Stomach (tissue), 8 donors: ENCODE measurements at regions not wholly inside any gene's neighbourhood (a gene's known extent, or its start where the extent isn't known, plus 50 kb on each side); places are given as distances from the start of the nearest gene placed in this dataset.

ENCODE experiments used
- DNase-seq, 2 donors: peaks; one replicate each; pipeline versions ENCODE4 v3.0.0 to v3.0.0-alpha.2; 2013 to 2019
- H3K27ac ChIP-seq, 5 donors: fragments of 200-600 bp in 4 of 5; sonication (generic) in 4 of 5; one replicate each; pipeline ENCODE4 v1.5.1; 2013 to 2019; ENCODE audit warnings: mild to moderate bottlenecking in 1 of 5, moderate library complexity in 1 of 5
- H3K27me3 ChIP-seq, 3 donors: fragments of 200-600 bp; sonication (generic); one replicate each; pipeline ENCODE4 v1.5.1; 2017 to 2019; ENCODE audit warnings: mixed run types in 1 of 3
- H3K36me3 ChIP-seq, 4 donors: fragments of 200-600 bp; sonication (generic); 1 replicate in 3 of 4; 2 replicates in 1 of 4; pipeline ENCODE4 v1.5.1; 2016 to 2019
- H3K4me1 ChIP-seq, 4 donors: fragments of 200-600 bp; sonication (generic); one replicate each; pipeline ENCODE4 v1.5.1; 2016 to 2019
- H3K4me3 ChIP-seq, 4 donors: fragments of 200-600 bp; sonication (generic) in 3 of 4; one replicate each; pipeline ENCODE4 v1.5.1; 2016 to 2019; ENCODE audit warnings: mild to moderate bottlenecking in 1 of 4
- H3K9me3 ChIP-seq, 4 donors: fragments of 200-600 bp; sonication (generic); one replicate each; pipeline ENCODE4 v1.5.1; 2016 to 2019
- EP300 ChIP-seq: sonication (generic); formaldehyde crosslinking; IDR thresholded peaks from one replicate; pipeline ENCODE4 v1.6.1; 2017; ENCODE audit warnings: antibody characterized with exemption
- POLR2A ChIP-seq, 4 donors: fragments of 450-650 bp; IDR thresholded peaks; one replicate each; pipeline ENCODE4 v1.6.1; 2016; ENCODE audit warnings: antibody characterized with exemption in 4 of 4, control low read depth in 2 of 4, mild to moderate bottlenecking in 1 of 4, moderate library complexity in 1 of 4
- POLR2AphosphoS5 ChIP-seq, 3 donors: sonication (generic); formaldehyde crosslinking; IDR thresholded peaks; one replicate each; pipeline ENCODE4 v1.6.1; 2016; ENCODE audit warnings: antibody characterized with exemption in 3 of 3
- WGBS, 5 donors: extraction: QIAGEN DNeasy Blood & Tissue Kit in 3 of 5; methylation state at CpG; one replicate each; pipeline versions ENCODE4 v1.1.5 to v1.1.7; 2013 to 2018; 5-methylcytosine and 5-hydroxymethylcytosine counted together
- intact Hi-C: fragments of 100-400 bp; cut with DNase I; formaldehyde crosslinking; loops from one replicate; pipeline ENCODE4 v1.15.1; 2023; ENCODE audit warnings: low total_unique reads
- TF ChIP-seq, protein P1 (sequence below), 7 experiments: fragments of 450-650 bp in 4 of 7; fragments of 200-600 bp in 3 of 7; sonication (generic) in 3 of 7; IDR thresholded peaks; one replicate each; pipeline ENCODE4 v1.5.1; 2016 to 2019; ENCODE audit warnings: antibody characterized with exemption in 7 of 7, control low read depth in 2 of 7, mild to moderate bottlenecking in 1 of 7
- donor health status: healthy with polysubstance abuse.
- donor health status: Bipolar disorder and iron deficiency.
- donor health status: healthy.

DNA sequence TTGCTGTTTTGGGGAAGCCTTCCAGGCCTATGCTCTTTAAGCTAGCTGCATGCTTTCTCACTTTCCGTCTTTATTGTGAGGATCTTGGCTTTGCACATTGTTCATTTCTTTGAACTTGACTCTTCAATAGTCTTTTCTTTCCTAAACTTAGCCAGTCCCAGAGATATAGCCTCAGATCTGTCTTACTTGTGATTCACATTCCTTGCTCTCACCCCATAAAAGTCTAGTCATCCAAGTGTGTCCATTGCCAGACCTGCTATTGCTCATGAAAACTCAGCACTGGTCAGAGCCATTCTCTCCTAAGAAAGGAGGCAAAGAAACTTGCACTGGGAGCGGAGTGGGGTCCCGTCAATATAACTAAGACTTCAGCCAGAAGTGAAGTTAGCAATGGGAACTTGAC, 275.0 kb upstream of the CTSO start:
- DNase-seq, result no peak
- Histone ChIP-seq H3K27ac (no peak overlapping the region), H3K4me3 (no peak overlapping the region), H3K9me3 (no peaks in the 10 kb centered on the region), H3K36me3 (no peaks in the 10 kb centered on the region), H3K27me3 (no peaks in the 10 kb centered on the region), H3K4me1 (no peaks in the 10 kb centered on the region)
- no peak for TF ChIP-seq POLR2AphosphoS5 (IDR thresholded peaks at IDR 0.05)
- TF ChIP-seq EP300, result no peak
- no peak for TF ChIP-seq POLR2A (IDR thresholded peaks at IDR 0.05)
- TF ChIP-seq, protein P1, sequence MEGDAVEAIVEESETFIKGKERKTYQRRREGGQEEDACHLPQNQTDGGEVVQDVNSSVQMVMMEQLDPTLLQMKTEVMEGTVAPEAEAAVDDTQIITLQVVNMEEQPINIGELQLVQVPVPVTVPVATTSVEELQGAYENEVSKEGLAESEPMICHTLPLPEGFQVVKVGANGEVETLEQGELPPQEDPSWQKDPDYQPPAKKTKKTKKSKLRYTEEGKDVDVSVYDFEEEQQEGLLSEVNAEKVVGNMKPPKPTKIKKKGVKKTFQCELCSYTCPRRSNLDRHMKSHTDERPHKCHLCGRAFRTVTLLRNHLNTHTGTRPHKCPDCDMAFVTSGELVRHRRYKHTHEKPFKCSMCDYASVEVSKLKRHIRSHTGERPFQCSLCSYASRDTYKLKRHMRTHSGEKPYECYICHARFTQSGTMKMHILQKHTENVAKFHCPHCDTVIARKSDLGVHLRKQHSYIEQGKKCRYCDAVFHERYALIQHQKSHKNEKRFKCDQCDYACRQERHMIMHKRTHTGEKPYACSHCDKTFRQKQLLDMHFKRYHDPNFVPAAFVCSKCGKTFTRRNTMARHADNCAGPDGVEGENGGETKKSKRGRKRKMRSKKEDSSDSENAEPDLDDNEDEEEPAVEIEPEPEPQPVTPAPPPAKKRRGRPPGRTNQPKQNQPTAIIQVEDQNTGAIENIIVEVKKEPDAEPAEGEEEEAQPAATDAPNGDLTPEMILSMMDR (IDR thresholded peaks at IDR 0.05), result no peak
- 70 to 93% (median 79%) methylated on average over 3 of the region's 3 CpGs for WGBS, 5 donors
- intact Hi-C loops, result no loop called here

DNA sequence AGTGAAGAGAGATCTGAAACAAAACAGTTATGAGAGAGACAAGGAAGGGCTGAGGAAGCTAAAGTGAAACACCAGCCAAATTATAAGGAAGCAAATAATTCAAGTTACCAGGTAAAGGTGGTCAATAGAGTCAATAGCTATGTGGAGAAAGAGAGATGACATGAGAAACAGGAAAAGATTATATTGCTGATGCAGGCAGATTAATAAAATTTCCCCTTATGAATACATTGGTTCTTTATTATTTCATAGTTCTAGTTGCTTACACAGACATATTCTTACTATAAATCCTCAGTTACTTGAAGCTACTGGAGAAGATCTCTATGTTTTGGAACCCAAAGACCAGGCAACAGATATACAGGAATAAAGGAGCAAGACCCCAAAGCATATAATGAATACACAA, 273.7 kb upstream of the CTSO start:
- H3K27ac ChIP-seq, result no peak overlapping the region
- no peak overlapping the region for H3K4me3 ChIP-seq
- intact Hi-C loops, result no loop called here
- no peak for DNase-seq
- no peaks in the 10 kb centered on the region for H3K36me3 ChIP-seq
- no peaks in the 10 kb centered on the region for H3K4me1 ChIP-seq
- H3K27me3 ChIP-seq, result no peaks in the 10 kb centered on the region
- TF ChIP-seq EP300, result no peak
- TF ChIP-seq, protein P1 (IDR thresholded peaks at IDR 0.05), result no peak
- TF ChIP-seq POLR2AphosphoS5 (IDR thresholded peaks at IDR 0.05), result no peak
- no peak for TF ChIP-seq POLR2A (IDR thresholded peaks at IDR 0.05)
- H3K9me3 ChIP-seq, result no peaks in the 10 kb centered on the region

DNA sequence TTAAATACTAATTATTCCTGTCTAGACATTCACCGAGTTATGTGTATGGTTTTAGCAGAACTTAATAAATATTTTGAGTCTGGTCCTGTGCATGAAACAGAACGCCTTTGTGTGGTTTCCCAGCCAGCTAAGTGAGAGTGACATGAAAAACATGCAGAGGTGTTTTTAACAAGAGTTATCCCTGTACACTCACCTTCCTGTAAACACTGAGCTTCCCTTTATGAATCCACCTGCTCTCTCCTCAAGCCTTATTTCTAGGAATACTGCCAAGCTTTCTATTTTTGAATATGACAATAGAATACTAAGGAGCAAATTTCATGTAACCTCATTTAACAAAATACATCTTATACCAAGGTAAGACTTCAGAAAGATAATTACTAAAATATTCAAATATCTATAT, 270.3 kb upstream of the CTSO start:
- TF ChIP-seq, protein P1 (IDR thresholded peaks at IDR 0.05), result no peak
- TF ChIP-seq EP300 (no peak), POLR2A (IDR thresholded peaks at IDR 0.05) (no peak), POLR2AphosphoS5 (IDR thresholded peaks at IDR 0.05) (no peak)

DNA sequence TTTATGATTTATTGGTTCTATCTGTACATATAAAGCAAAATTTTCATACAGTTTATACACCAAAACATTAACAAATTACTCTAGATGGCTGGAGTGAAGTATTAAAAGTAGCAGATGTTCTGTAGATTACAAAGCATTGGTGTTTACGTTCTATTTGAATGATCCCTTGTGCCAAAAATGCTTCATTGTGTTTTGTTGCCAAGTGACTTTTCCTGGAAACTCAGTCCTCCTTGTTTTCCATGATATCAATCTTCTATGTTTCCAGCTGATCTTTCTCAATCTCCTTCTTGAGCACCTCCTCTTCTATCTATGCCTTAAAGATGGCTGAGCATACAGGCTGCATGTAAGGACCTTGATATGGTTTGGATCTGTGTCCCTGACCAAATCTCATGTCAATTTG, 263.6 kb upstream of the CTSO start:
- TF ChIP-seq, protein P1 (IDR thresholded peaks at IDR 0.05), result no peak
- no peak for TF ChIP-seq EP300
- no peak for TF ChIP-seq POLR2A (IDR thresholded peaks at IDR 0.05)
- no peak for TF ChIP-seq POLR2AphosphoS5 (IDR thresholded peaks at IDR 0.05)
- Histone ChIP-seq H3K36me3 (no peaks in the 10 kb centered on the region), H3K4me3 (no peak overlapping the region), H3K4me1 (no peaks in the 10 kb centered on the region), H3K27me3 (no peaks in the 10 kb centered on the region), H3K9me3 (peaks cover 0 to 13% (median 9%) of the 10 kb centered on the region in 4 donors), H3K27ac (no peak overlapping the region)
- peak in 1 of 2 donors; percentile 30 for DNase-seq
- intact Hi-C loops, result no loop called here
- WGBS, 5 donors, result 38 to 72% (median 55%) methylated on average over 1 of the region's 1 CpG

More for the DNA sequence above, 270.3 kb upstream of the CTSO start:
- Histone ChIP-seq H3K4me1 (no peaks in the 10 kb centered on the region), H3K27me3 (no peaks in the 10 kb centered on the region), H3K4me3 (no peak overlapping the region), H3K36me3 (no peaks in the 10 kb centered on the region), H3K27ac (no peak overlapping the region), H3K9me3 (peaks cover 0 to 4% (median 2%) of the 10 kb centered on the region in 4 donors)
- 53 to 71% (median 61%) methylated on average over 2 of the region's 2 CpGs for WGBS, 5 donors
- intact Hi-C loops, result no loop called here
- DNase-seq, result no peak
